ENCODE measurements at regions not wholly inside any gene's neighbourhood (a gene's known extent, or its start where the extent isn't known, plus 50 kb on each side); places are given as distances from the start of the nearest gene placed in this dataset.

DNA sequence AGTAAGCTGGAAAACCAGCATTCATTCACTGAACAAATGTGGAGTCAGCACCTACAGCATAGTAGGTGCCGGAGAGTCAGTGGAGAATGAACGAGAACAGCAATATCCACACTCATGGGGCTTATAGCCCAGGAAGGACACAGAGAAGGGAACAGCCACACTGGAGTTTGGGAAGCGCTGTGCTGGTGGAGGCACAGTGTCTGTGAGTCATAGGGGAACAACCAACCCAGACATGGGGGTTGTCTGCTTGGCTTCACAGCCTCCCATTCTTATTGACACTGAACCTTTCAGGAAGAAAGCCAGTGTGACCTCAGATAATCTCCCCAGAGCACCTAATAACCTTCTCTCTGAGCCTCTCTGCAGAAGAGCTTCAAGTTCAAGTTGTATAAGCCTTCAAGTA, 56.6 kb upstream of the UBASH3B start:
- TF ChIP-seq, protein P1, sequence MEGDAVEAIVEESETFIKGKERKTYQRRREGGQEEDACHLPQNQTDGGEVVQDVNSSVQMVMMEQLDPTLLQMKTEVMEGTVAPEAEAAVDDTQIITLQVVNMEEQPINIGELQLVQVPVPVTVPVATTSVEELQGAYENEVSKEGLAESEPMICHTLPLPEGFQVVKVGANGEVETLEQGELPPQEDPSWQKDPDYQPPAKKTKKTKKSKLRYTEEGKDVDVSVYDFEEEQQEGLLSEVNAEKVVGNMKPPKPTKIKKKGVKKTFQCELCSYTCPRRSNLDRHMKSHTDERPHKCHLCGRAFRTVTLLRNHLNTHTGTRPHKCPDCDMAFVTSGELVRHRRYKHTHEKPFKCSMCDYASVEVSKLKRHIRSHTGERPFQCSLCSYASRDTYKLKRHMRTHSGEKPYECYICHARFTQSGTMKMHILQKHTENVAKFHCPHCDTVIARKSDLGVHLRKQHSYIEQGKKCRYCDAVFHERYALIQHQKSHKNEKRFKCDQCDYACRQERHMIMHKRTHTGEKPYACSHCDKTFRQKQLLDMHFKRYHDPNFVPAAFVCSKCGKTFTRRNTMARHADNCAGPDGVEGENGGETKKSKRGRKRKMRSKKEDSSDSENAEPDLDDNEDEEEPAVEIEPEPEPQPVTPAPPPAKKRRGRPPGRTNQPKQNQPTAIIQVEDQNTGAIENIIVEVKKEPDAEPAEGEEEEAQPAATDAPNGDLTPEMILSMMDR (conservative IDR thresholded peaks at IDR 0.05), result no peak
- TF ChIP-seq ZFX (IDR thresholded peaks at IDR 0.05), result no peak

Measured in C4-2B (cell line).